HEK293 (cell line): ENCODE measurements at regions not wholly inside any gene's neighbourhood (a gene's known extent, or its start where the extent isn't known, plus 50 kb on each side); places are given as distances from the start of the nearest gene placed in this dataset.

Experiments
- CTCF ChIA-PET: fragments of 350-600 bp; formaldehyde crosslinking; extraction: SDS; loops from one replicate; lab custom pipeline; 2021; ENCODE audit warnings: antibody characterized with exemption; lab: Yijun Ruan, JAX
- POLR2A ChIA-PET: fragments of 300-600 bp; formaldehyde crosslinking; extraction: SDS; loops from one replicate; lab custom pipeline; 2020; ENCODE audit warnings: antibody characterized with exemption, inconsistent platforms; lab: Yijun Ruan, JAX
- H3K27ac ChIP-seq: fragments of 200-500 bp; sonication (Bioruptor generic); 2 replicates; pipeline ENCODE4 v1.5.1; 2014; ENCODE audit warnings: low read depth, low read length, control low read depth, inconsistent platforms; ENCODE audit errors: extremely low read depth
- H3K36me3 ChIP-seq, 2 experiments: fragments of 200-500 bp in 1 of 2; sonication (Bioruptor generic) in 1 of 2; 1 replicate in 1 of 2; 2 replicates in 1 of 2; pipeline ENCODE4 v1.5.1; 2014 to 2017; ENCODE audit warnings: inconsistent platforms in 2 of 2, low read length in 2 of 2; ENCODE audit not compliant: control insufficient read depth in 2 of 2, insufficient read depth in 1 of 2
- H3K4me1 ChIP-seq: fragments of 200-500 bp; sonication (Bioruptor generic); 2 replicates; pipeline ENCODE4 v1.5.1; 2014; ENCODE audit warnings: mild to moderate bottlenecking, low read length, inconsistent platforms; ENCODE audit not compliant: control insufficient read depth, insufficient read depth
- H3K4me3 ChIP-seq: 2 replicates; pipeline ENCODE4 v1.5.1; 2011; ENCODE audit warnings: low read depth, mild to moderate bottlenecking, control low read depth, low read length, moderate library complexity
- H3K9me3 ChIP-seq: fragments of 200-500 bp; sonication (Bioruptor generic); 2 replicates; pipeline ENCODE4 v1.5.1; 2014; ENCODE audit warnings: low read depth, low read length, inconsistent platforms; ENCODE audit not compliant: control insufficient read depth, insufficient read depth
- RBAK ChIP-seq: fragments of 450-650 bp; formaldehyde crosslinking; IDR thresholded peaks from 2 replicates; pipeline ENCODE4 v1.5.1; 2016; ENCODE audit warnings: missing biosample characterization, missing genetic modification characterization
- SCRT1 ChIP-seq: fragments of 450-650 bp; formaldehyde crosslinking; IDR thresholded peaks from 2 replicates; pipeline ENCODE4 v1.5.1; 2016; ENCODE audit warnings: missing biosample characterization, missing genetic modification characterization, borderline replicate concordance
- ZFP41 ChIP-seq: fragments of 450-650 bp; formaldehyde crosslinking; IDR thresholded peaks from 2 replicates; pipeline ENCODE4 v1.5.1; 2016; ENCODE audit warnings: missing biosample characterization, missing genetic modification characterization, borderline replicate concordance
- ZNF121 ChIP-seq: fragments of 450-650 bp; formaldehyde crosslinking; IDR thresholded peaks from 2 replicates; pipeline ENCODE4 v1.5.1; 2016; ENCODE audit warnings: missing biosample characterization, missing genetic modification characterization
- ZNF24 ChIP-seq: fragments of 450-650 bp; formaldehyde crosslinking; IDR thresholded peaks from 2 replicates; pipeline ENCODE4 v1.5.1; 2016; ENCODE audit warnings: missing biosample characterization, missing genetic modification characterization
- ZNF391 ChIP-seq: fragments of 450-650 bp; formaldehyde crosslinking; IDR thresholded peaks from 2 replicates; pipeline ENCODE4 v1.5.1; 2016; ENCODE audit warnings: low read depth, missing biosample characterization, missing genetic modification characterization, borderline replicate concordance
- ZNF423 ChIP-seq: fragments of 450-650 bp; formaldehyde crosslinking; IDR thresholded peaks from 2 replicates; pipeline ENCODE4 v1.5.1; 2016; ENCODE audit warnings: missing biosample characterization, missing genetic modification characterization
- ZNF433 ChIP-seq: fragments of 450-650 bp; formaldehyde crosslinking; IDR thresholded peaks from 2 replicates; pipeline ENCODE4 v1.5.1; 2016; ENCODE audit warnings: missing biosample characterization, missing genetic modification characterization, low read depth
- ZNF510 ChIP-seq: fragments of 450-650 bp; formaldehyde crosslinking; IDR thresholded peaks from 2 replicates; pipeline ENCODE4 v1.5.1; 2018; ENCODE audit warnings: mild to moderate bottlenecking, missing genetic modification characterization, missing biosample characterization; ENCODE audit not compliant: insufficient replicate concordance
- ZNF530 ChIP-seq: fragments of 450-650 bp; formaldehyde crosslinking; IDR thresholded peaks from 2 replicates; pipeline ENCODE4 v1.5.1; 2016; ENCODE audit warnings: low read depth, missing biosample characterization, missing genetic modification characterization
- ZNF549 ChIP-seq: fragments of 450-650 bp; IDR thresholded peaks from 2 replicates; pipeline ENCODE4 v1.5.1; 2018; ENCODE audit warnings: missing biosample characterization, missing genetic modification characterization, mild to moderate bottlenecking, inconsistent platforms, moderate library complexity
- ZNF560 ChIP-seq: fragments of 450-650 bp; formaldehyde crosslinking; IDR thresholded peaks from 2 replicates; pipeline ENCODE4 v1.5.1; 2017; ENCODE audit warnings: missing biosample characterization, missing genetic modification characterization, borderline replicate concordance
- ZNF658 ChIP-seq: fragments of 450-650 bp; formaldehyde crosslinking; IDR thresholded peaks from 2 replicates; pipeline ENCODE4; 2016; ENCODE audit warnings: missing biosample characterization, missing genetic modification characterization
- ZNF701 ChIP-seq: fragments of 450-650 bp; formaldehyde crosslinking; IDR thresholded peaks from 2 replicates; pipeline ENCODE4 v1.5.1; 2016; ENCODE audit warnings: missing biosample characterization, missing genetic modification characterization
- ZSCAN30 ChIP-seq: fragments of 450-650 bp; IDR thresholded peaks from 2 replicates; pipeline ENCODE4 v1.5.1; 2018; ENCODE audit warnings: missing biosample characterization, mild to moderate bottlenecking, missing genetic modification characterization, moderate library complexity
- TF ChIP-seq, protein P1 (sequence below): fragments of 450-650 bp; formaldehyde crosslinking; IDR thresholded peaks from 2 replicates; pipeline ENCODE4 v1.5.1; 2016; ENCODE audit warnings: missing biosample characterization, missing genetic modification characterization
- TF ChIP-seq, protein P2 (sequence below): fragments of 450-650 bp; formaldehyde crosslinking; IDR thresholded peaks from 2 replicates; pipeline ENCODE4 v1.5.1; 2016; ENCODE audit warnings: missing biosample characterization, missing genetic modification characterization, borderline replicate concordance
- TF ChIP-seq, protein P3 (sequence below): fragments of 450-650 bp; formaldehyde crosslinking; IDR thresholded peaks from 2 replicates; pipeline ENCODE4 v1.5.1; 2017; ENCODE audit warnings: missing biosample characterization, missing genetic modification characterization
- TF ChIP-seq, protein P4 (sequence below): fragments of 450-650 bp; formaldehyde crosslinking; IDR thresholded peaks from 2 replicates; pipeline ENCODE4 v1.5.1; 2016; ENCODE audit warnings: missing biosample characterization, missing genetic modification characterization
- TF ChIP-seq, protein P5 (sequence below): fragments of 450-650 bp; formaldehyde crosslinking; IDR thresholded peaks from 2 replicates; pipeline ENCODE4 v1.5.1; 2016; ENCODE audit warnings: missing biosample characterization, missing genetic modification characterization
- TF ChIP-seq, protein P6 (sequence below): fragments of 450-650 bp; formaldehyde crosslinking; IDR thresholded peaks from 2 replicates; pipeline ENCODE4 v1.5.0; 2017; ENCODE audit warnings: missing biosample characterization, missing genetic modification characterization, borderline replicate concordance

DNA sequence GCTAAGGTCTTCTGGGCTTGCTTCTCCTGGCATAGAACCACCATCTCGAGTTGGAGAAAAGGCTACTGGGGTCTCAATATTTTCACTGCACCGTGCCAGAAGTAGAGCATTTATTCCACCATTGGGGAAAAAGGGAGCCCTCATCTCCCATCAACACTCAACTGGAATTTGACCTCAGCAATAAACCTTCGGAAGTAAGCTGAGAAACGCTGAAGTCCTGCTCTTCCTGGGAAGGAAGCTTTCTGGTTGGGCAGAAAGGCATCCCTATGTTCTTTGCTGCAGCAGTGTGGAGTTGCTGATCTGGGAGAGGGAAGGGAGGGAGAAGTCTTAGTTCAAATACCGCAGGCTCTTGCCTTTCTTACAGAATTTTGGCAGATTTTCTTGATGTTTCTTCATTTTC is 368.8 kb downstream of the NUP35 start:
- POLR2A ChIA-PET: no interaction called here
- TF ChIP-seq SCRT1 (tag by site-specific recombination) (no peak), ZNF121 (tag by site-specific recombination) (no peak), ZNF510 (tag by site-specific recombination) (no peak), ZSCAN30 (no peak), ZNF549 (tag by site-specific recombination) (no peak), ZNF560 (no peak), ZNF423 (tag by site-specific recombination) (no peak), ZNF701 (tag by site-specific recombination) (no peak)
- TF ChIP-seq, protein P1, sequence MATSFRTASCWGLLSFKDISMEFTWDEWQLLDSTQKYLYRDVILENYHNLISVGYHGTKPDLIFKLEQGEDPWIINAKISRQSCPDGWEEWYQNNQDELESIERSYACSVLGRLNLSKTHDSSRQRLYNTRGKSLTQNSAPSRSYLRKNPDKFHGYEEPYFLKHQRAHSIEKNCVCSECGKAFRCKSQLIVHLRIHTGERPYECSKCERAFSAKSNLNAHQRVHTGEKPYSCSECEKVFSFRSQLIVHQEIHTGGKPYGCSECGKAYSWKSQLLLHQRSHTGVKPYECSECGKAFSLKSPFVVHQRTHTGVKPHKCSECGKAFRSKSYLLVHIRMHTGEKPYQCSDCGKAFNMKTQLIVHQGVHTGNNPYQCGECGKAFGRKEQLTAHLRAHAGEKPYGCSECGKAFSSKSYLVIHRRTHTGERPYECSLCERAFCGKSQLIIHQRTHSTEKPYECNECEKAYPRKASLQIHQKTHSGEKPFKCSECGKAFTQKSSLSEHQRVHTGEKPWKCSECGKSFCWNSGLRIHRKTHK (tag by site-specific recombination): no peak
- TF ChIP-seq, protein P2, sequence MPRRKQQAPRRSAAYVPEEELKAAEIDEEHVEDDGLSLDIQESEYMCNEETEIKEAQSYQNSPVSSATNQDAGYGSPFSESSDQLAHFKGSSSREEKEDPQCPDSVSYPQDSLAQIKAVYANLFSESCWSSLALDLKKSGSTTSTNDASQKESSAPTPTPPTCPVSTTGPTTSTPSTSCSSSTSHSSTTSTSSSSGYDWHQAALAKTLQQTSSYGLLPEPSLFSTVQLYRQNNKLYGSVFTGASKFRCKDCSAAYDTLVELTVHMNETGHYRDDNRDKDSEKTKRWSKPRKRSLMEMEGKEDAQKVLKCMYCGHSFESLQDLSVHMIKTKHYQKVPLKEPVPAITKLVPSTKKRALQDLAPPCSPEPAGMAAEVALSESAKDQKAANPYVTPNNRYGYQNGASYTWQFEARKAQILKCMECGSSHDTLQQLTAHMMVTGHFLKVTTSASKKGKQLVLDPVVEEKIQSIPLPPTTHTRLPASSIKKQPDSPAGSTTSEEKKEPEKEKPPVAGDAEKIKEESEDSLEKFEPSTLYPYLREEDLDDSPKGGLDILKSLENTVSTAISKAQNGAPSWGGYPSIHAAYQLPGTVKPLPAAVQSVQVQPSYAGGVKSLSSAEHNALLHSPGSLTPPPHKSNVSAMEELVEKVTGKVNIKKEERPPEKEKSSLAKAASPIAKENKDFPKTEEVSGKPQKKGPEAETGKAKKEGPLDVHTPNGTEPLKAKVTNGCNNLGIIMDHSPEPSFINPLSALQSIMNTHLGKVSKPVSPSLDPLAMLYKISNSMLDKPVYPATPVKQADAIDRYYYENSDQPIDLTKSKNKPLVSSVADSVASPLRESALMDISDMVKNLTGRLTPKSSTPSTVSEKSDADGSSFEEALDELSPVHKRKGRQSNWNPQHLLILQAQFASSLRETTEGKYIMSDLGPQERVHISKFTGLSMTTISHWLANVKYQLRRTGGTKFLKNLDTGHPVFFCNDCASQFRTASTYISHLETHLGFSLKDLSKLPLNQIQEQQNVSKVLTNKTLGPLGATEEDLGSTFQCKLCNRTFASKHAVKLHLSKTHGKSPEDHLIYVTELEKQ (tag by site-specific recombination): no peak
- TF ChIP-seq, protein P3, sequence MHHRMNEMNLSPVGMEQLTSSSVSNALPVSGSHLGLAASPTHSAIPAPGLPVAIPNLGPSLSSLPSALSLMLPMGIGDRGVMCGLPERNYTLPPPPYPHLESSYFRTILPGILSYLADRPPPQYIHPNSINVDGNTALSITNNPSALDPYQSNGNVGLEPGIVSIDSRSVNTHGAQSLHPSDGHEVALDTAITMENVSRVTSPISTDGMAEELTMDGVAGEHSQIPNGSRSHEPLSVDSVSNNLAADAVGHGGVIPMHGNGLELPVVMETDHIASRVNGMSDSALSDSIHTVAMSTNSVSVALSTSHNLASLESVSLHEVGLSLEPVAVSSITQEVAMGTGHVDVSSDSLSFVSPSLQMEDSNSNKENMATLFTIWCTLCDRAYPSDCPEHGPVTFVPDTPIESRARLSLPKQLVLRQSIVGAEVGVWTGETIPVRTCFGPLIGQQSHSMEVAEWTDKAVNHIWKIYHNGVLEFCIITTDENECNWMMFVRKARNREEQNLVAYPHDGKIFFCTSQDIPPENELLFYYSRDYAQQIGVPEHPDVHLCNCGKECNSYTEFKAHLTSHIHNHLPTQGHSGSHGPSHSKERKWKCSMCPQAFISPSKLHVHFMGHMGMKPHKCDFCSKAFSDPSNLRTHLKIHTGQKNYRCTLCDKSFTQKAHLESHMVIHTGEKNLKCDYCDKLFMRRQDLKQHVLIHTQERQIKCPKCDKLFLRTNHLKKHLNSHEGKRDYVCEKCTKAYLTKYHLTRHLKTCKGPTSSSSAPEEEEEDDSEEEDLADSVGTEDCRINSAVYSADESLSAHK (tag by site-specific recombination): no peak
- TF ChIP-seq, protein P4, sequence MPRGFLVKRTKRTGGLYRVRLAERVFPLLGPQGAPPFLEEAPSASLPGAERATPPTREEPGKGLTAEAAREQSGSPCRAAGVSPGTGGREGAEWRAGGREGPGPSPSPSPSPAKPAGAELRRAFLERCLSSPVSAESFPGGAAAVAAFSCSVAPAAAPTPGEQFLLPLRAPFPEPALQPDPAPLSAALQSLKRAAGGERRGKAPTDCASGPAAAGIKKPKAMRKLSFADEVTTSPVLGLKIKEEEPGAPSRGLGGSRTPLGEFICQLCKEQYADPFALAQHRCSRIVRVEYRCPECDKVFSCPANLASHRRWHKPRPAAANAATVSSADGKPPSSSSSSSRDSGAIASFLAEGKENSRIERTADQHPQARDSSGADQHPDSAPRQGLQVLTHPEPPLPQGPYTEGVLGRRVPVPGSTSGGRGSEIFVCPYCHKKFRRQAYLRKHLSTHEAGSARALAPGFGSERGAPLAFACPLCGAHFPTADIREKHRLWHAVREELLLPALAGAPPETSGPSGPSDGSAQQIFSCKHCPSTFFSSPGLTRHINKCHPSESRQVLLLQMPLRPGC (tag by site-specific recombination): no peak
- Histone ChIP-seq H3K9me3 (no peaks in the 10 kb centered on the region), H3K4me1 (no peaks in the 10 kb centered on the region), H3K4me3 (no peak overlapping the region), H3K27ac (no peak overlapping the region), H3K36me3 (no peaks in the 10 kb centered on the region)
- CTCF ChIA-PET: no interaction called here

DNA sequence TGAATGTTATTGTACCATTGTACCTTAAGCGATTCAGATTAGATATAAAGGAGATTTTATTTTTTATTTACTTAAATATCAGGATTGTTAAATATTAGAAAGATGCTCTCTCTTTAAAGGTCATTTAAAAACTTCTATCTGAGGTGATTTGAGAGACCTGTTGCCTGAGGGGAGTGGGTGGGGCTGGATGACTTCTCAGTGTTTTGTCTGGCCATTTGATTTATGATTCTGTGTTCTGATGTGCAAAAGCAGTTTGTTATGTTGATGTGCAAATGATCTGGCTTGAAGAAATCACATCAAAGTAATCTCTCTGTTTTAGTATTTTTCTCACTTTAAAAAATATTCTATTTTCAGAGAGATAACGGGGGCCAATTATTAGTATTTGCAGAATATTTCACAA is 370.8 kb downstream of the NUP35 start:
- POLR2A ChIA-PET: no interaction called here
- Histone ChIP-seq H3K9me3 (no peaks in the 10 kb centered on the region), H3K4me3 (no peak overlapping the region)
- TF ChIP-seq, protein P5, sequence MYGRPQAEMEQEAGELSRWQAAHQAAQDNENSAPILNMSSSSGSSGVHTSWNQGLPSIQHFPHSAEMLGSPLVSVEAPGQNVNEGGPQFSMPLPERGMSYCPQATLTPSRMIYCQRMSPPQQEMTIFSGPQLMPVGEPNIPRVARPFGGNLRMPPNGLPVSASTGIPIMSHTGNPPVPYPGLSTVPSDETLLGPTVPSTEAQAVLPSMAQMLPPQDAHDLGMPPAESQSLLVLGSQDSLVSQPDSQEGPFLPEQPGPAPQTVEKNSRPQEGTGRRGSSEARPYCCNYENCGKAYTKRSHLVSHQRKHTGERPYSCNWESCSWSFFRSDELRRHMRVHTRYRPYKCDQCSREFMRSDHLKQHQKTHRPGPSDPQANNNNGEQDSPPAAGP (tag by site-specific recombination): no peak
- TF ChIP-seq ZNF658 (tag by site-specific recombination) (no peak), ZNF24 (no peak), ZFP41 (tag by site-specific recombination) (no peak), ZNF391 (tag by site-specific recombination) (no peak), RBAK (tag by site-specific recombination) (no peak), ZNF530 (tag by site-specific recombination) (no peak), ZNF433 (tag by site-specific recombination) (no peak)
- TF ChIP-seq, protein P1 (tag by site-specific recombination): no peak
- TF ChIP-seq, protein P6, sequence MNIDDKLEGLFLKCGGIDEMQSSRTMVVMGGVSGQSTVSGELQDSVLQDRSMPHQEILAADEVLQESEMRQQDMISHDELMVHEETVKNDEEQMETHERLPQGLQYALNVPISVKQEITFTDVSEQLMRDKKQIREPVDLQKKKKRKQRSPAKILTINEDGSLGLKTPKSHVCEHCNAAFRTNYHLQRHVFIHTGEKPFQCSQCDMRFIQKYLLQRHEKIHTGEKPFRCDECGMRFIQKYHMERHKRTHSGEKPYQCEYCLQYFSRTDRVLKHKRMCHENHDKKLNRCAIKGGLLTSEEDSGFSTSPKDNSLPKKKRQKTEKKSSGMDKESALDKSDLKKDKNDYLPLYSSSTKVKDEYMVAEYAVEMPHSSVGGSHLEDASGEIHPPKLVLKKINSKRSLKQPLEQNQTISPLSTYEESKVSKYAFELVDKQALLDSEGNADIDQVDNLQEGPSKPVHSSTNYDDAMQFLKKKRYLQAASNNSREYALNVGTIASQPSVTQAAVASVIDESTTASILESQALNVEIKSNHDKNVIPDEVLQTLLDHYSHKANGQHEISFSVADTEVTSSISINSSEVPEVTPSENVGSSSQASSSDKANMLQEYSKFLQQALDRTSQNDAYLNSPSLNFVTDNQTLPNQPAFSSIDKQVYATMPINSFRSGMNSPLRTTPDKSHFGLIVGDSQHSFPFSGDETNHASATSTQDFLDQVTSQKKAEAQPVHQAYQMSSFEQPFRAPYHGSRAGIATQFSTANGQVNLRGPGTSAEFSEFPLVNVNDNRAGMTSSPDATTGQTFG (tag by site-specific recombination): no peak
- TF ChIP-seq, all 188 proteins: peak for 0
- CTCF ChIA-PET: no interaction called here
- Histone ChIP-seq H3K27ac (no peak overlapping the region), H3K4me1 (no peaks in the 10 kb centered on the region), H3K36me3 (no peaks in the 10 kb centered on the region)
